Activated naive CD4-positive, alpha-beta T cell treated with anti-CD3 and anti-CD28 coated beads, Interleukin-2, amount 10 ng/mL, durations not matched to agents 7 days and 5 days (primary cell): ENCODE measurements at regions not wholly inside any gene's neighbourhood (a gene's known extent, or its start where the extent isn't known, plus 50 kb on each side); places are given as distances from the start of the nearest gene placed in this dataset.
A peak's percentile ranks its signal among the peaks of the same experiment; 100 is the strongest.
"Not testable (repeated sequence)": the region's sequence is repeated elsewhere in the genome, so short reads cannot be mapped to it uniquely, and the experiment has no call there.

ENCODE experiments used
- CTCF ChIA-PET: fragments of 350-600 bp; sonication (Branson Sonifier 250); formaldehyde crosslinking; loops from one replicate; lab custom pipeline; 2021; ENCODE audit warnings: antibody characterized with exemption; lab: Charles Lee
- DNase-seq: peaks from one replicate; pipeline ENCODE4 v3.0.0-alpha.2; 2020
- H3K27ac Mint-ChIP-seq: one replicate; pipeline ENCODE4 v1.8.0; 2021; ENCODE audit warnings: mild to moderate bottlenecking, moderate library complexity, mixed read lengths
- H3K27me3 Mint-ChIP-seq: one replicate; pipeline ENCODE4 v1.8.0; 2021; ENCODE audit warnings: mild to moderate bottlenecking, mixed read lengths
- H3K36me3 Mint-ChIP-seq: one replicate; pipeline ENCODE4 v1.8.0; 2021; ENCODE audit warnings: mixed read lengths
- H3K4me1 Mint-ChIP-seq: one replicate; pipeline ENCODE4 v1.8.0; 2021; ENCODE audit warnings: mixed read lengths
- H3K4me3 Mint-ChIP-seq: one replicate; pipeline ENCODE4 v1.8.0; 2021; ENCODE audit warnings: mild to moderate bottlenecking, moderate library complexity, mixed read lengths
- H3K9me3 Mint-ChIP-seq: one replicate; pipeline ENCODE4 v1.8.0; 2021; ENCODE audit warnings: mixed read lengths

- CTCF ChIA-PET = no interaction called here
- no peaks in the 10 kb centered on the region for H3K4me1 Mint-ChIP-seq
- H3K9me3 Mint-ChIP-seq = no peaks in the 10 kb centered on the region
- H3K27ac Mint-ChIP-seq = no peak overlapping the region
- no peak for DNase-seq
- no peak overlapping the region for H3K4me3 Mint-ChIP-seq
- no peaks in the 10 kb centered on the region for H3K36me3 Mint-ChIP-seq
- peaks cover 9% of the 10 kb centered on the region for H3K27me3 Mint-ChIP-seq
Observed at GRCh38 chr17:62154909-62155308, 89.8 kb upstream of the MED13 start.

- H3K27ac Mint-ChIP-seq = no peak overlapping the region
- H3K4me3 Mint-ChIP-seq = no peak overlapping the region
- H3K27me3 Mint-ChIP-seq = peaks cover 16% of the 10 kb centered on the region
- CTCF ChIA-PET = no interaction called here
- H3K4me1 Mint-ChIP-seq = no peaks in the 10 kb centered on the region
- no peak for DNase-seq
- no peaks in the 10 kb centered on the region for H3K36me3 Mint-ChIP-seq
- no peaks in the 10 kb centered on the region for H3K9me3 Mint-ChIP-seq
Observed at GRCh38 chr17:62150471-62150870, 85.4 kb upstream of the MED13 start.

GRCh38 chr17:62149961-62150360 is 84.9 kb upstream of the MED13 start:
- Mint-ChIP-seq H3K27me3 (peaks cover 16% of the 10 kb centered on the region), H3K27ac (no peak overlapping the region), H3K36me3 (no peaks in the 10 kb centered on the region), H3K4me1 (no peaks in the 10 kb centered on the region), H3K9me3 (no peaks in the 10 kb centered on the region), H3K4me3 (no peak overlapping the region)
- CTCF ChIA-PET = no interaction called here
- DNase-seq = no peak

DNA sequence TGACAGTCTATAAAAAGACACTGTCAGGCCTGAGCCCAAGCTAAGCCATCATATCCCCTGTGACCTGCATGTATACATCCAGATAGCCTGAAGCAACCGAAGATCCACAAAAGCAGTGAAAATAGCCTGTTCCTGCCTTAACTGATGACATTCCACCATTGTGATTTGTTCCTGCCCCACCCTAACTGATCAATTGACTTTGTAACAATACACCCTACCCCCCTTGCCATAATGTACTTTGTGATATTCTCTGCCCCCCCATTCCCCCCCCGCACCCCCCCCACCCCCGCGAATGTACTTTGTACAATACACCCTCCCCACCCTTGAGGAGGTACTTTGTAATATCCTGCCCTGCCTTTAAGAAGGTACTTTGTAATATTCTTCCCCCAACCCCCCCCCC is 82.2 kb upstream of the MED13 start:
- Mint-ChIP-seq H3K27ac (no peak overlapping the region), H3K9me3 (no peaks in the 10 kb centered on the region), H3K36me3 (no peaks in the 10 kb centered on the region), H3K4me1 (no peaks in the 10 kb centered on the region), H3K27me3 (peaks cover 13% of the 10 kb centered on the region), H3K4me3 (no peak overlapping the region)
- no peak for DNase-seq
- CTCF ChIA-PET = no interaction called here

DNA sequence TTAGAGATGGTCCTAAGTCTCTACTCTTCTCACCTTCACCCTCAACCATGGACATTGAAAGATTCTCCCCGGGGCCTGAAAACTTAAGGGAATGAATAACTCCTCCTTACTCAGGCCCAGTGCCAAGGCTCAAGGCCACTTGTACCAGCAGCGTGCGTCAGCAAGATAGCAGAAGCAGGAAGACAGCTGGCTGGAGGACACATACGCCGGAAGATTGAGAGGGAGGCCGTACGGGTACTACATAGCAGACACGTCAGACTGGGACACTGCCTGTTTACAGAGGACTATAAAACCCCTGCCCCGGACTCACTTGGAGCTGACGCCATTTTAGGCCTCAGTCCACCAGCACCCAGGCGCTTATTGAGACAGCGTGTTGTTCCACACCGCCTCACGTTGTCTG is 75.8 kb upstream of the MED13 start:
- H3K9me3 Mint-ChIP-seq = no peaks in the 10 kb centered on the region
- H3K4me3 Mint-ChIP-seq = no peak overlapping the region
- CTCF ChIA-PET = no interaction called here
- H3K4me1 Mint-ChIP-seq = peaks cover 4% of the 10 kb centered on the region
- DNase-seq = no peak
- H3K27ac Mint-ChIP-seq = peak overlapping the region; percentile 6
- peaks cover 52% of the 10 kb centered on the region for H3K27me3 Mint-ChIP-seq
- H3K36me3 Mint-ChIP-seq = no peaks in the 10 kb centered on the region

- Mint-ChIP-seq H3K4me3 (no peak overlapping the region), H3K27ac (no peak overlapping the region), H3K9me3 (no peaks in the 10 kb centered on the region), H3K36me3 (no peaks in the 10 kb centered on the region), H3K4me1 (peaks cover 4% of the 10 kb centered on the region), H3K27me3 (peaks cover 53% of the 10 kb centered on the region)
- CTCF ChIA-PET = no interaction called here
- no peak for DNase-seq
Observed at GRCh38 chr17:62140376-62140775, 75.3 kb upstream of the MED13 start.

- H3K27ac Mint-ChIP-seq, H3K36me3 Mint-ChIP-seq, H3K4me3 Mint-ChIP-seq, H3K9me3 Mint-ChIP-seq, H3K4me1 Mint-ChIP-seq, DNase-seq: not testable (repeated sequence)
- CTCF ChIA-PET = interaction anchor here (0.9 kb wide), 1 partner anchor 30 kb away, joined by 4 read pairs; no protein-coding TSS in a partner anchor
- peaks cover 53% of the 10 kb centered on the region for H3K27me3 Mint-ChIP-seq
Observed at GRCh38 chr17:62139690-62140354, 74.7 kb upstream of the MED13 start.

DNA sequence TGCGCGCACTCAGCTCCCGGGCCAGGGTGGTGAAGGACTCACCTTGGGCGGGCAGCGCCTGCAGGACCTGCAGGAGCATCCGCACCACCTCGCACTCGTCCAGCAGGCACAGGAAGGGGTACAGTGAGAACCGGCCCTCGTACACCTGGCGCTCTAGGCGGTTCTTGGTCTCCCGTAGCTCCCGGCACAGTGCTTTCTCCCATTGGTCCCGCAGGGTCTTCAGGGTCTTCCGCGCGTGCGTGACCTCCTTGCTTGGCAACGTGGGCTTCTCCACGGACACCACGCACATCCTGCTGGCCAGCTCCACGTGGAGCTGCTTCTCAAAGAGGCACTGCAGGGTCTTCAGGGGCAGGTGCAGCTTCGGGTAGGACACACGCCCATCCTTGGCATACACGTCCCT is 74.1 kb upstream of the MED13 start:
- Mint-ChIP-seq H3K9me3 (no peaks in the 10 kb centered on the region), H3K27me3 (peaks cover 56% of the 10 kb centered on the region), H3K4me1 (peaks cover 4% of the 10 kb centered on the region), H3K36me3 (no peaks in the 10 kb centered on the region), H3K4me3 (no peak overlapping the region), H3K27ac (no peak overlapping the region)
- no peak for DNase-seq
- CTCF ChIA-PET = interaction anchor here (0.9 kb wide), 1 partner anchor 29 kb away, joined by 4 read pairs; no protein-coding TSS in a partner anchor

GRCh38 chr17:62138676-62139121 is 73.6 kb upstream of the MED13 start:
- H3K36me3 Mint-ChIP-seq, H3K27ac Mint-ChIP-seq, H3K9me3 Mint-ChIP-seq, H3K4me1 Mint-ChIP-seq: not testable (repeated sequence)
- DNase-seq = peak; percentile 22
- CTCF ChIA-PET = interaction anchor here (0.6 kb wide), 1 partner anchor 755 kb away, joined by 4 read pairs; no protein-coding TSS in a partner anchor
- peaks cover 56% of the 10 kb centered on the region for H3K27me3 Mint-ChIP-seq
- H3K4me3 Mint-ChIP-seq = peak overlapping the region; percentile 41

GRCh38 chr17:62137734-62138624 is 72.9 kb upstream of the MED13 start:
- H3K4me1 Mint-ChIP-seq, H3K36me3 Mint-ChIP-seq, H3K27ac Mint-ChIP-seq, H3K9me3 Mint-ChIP-seq: not testable (repeated sequence)
- CTCF ChIA-PET = interaction anchor here (0.6 kb wide), 1 partner anchor 756 kb away, joined by 4 read pairs; no protein-coding TSS in a partner anchor
- Mint-ChIP-seq H3K4me3 (peak overlapping the region; percentile 41), H3K27me3 (peaks cover 53% of the 10 kb centered on the region)
- peak; percentile 50 for DNase-seq

DNA sequence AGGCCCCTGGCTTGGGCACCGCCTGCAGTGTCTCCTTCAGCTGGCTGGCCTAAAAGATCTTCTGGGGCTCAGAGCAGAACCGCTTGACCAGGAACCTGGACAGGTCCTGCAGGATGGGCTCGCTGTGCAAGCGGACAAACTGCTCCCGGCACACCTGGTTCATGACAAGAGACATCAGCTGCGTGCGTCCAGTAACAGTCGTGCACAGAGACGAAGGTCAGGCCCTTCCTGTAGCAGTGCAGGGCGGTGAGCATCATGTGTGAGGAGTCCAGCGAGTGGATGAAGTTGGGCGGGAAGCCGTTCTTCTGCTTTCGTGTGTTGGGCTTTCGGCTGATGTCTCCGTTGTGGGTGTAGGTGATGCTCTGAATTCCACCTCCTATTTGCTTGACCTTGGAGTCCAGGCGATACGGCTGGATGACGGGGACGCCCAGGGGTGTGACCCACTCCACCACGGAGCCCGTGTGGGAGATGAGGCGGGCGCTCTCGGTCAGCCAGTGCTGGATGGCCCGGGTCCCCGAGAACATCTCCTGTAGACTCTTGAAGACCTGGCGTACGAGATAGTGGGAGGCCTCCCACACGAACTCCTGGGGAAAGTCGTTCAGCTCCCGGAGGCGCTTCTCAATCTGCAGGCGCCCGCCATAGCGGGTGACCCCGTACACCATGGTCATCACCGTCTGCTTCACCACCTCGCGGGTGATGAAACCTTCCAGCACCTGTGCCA is 72.1 kb upstream of the MED13 start:
- H3K27ac Mint-ChIP-seq, H3K4me1 Mint-ChIP-seq, DNase-seq, H3K9me3 Mint-ChIP-seq, H3K36me3 Mint-ChIP-seq, CTCF ChIA-PET: not testable (repeated sequence)
- Mint-ChIP-seq H3K27me3 (peaks cover 56% of the 10 kb centered on the region), H3K4me3 (peak overlapping the region; percentile 23)

DNA sequence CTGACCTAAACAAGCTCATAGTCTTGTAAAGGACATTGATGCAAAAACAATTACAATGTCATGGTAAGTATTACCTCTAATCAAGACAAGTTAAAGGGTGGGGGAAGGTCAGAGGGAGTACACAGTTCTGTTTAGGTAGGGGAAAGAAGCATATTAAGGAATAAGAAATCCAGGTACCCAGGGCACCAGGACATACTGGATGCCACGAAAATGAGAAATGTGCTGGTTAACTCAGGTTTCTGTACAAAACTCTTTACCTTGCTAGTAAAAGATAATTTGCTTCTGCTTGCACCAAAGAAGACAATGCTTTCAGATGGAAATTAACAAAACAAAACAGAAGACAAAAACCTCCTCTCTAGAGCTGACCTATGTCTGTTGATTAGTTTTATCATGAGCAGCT is 70.7 kb upstream of the MED13 start:
- H3K27ac Mint-ChIP-seq = no peak overlapping the region
- H3K4me3 Mint-ChIP-seq = no peak overlapping the region
- peaks cover 63% of the 10 kb centered on the region for H3K27me3 Mint-ChIP-seq

DNA sequence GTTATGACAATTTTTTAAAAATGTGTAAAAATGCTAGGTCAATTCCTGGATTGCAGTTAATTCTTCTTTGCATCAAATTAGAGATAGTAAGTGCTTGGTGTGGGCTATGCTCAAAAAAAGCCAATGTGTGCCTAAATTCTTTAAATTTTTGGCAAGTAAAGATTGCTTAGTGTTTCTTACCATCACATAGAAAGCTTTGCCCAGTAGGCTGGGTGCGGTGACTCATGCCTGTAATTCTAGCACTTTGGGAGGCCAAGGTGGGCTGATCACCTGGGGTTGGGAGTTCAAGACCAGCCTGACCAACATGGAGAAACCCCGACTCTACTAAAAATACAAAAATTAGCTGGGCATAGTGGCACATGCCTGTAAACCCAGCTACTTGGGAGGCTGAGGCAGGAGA is 70.0 kb upstream of the MED13 start:
- H3K36me3 Mint-ChIP-seq = not testable (repeated sequence)
- H3K27me3 Mint-ChIP-seq = peaks cover 58% of the 10 kb centered on the region

More for the DNA sequence above, 70.7 kb upstream of the MED13 start:
- Mint-ChIP-seq H3K36me3 (no peaks in the 10 kb centered on the region), H3K4me1 (peaks cover 4% of the 10 kb centered on the region), H3K9me3 (no peaks in the 10 kb centered on the region)
- no peak for DNase-seq
- CTCF ChIA-PET = interaction anchor here (0.6 kb wide), 1 partner anchor 84 kb away, joined by 3 read pairs; no protein-coding TSS in a partner anchor

GRCh38 chr17:62134397-62134796 is 69.3 kb upstream of the MED13 start:
- peaks cover 4% of the 10 kb centered on the region for H3K4me1 Mint-ChIP-seq
- H3K9me3 Mint-ChIP-seq = no peaks in the 10 kb centered on the region
- peaks cover 54% of the 10 kb centered on the region for H3K27me3 Mint-ChIP-seq
- H3K27ac Mint-ChIP-seq = no peak overlapping the region
- H3K4me3 Mint-ChIP-seq = no peak overlapping the region
- CTCF ChIA-PET = no interaction called here
- no peaks in the 10 kb centered on the region for H3K36me3 Mint-ChIP-seq
- DNase-seq = no peak

More for the DNA sequence above, 70.0 kb upstream of the MED13 start:
- not testable (repeated sequence) for DNase-seq, H3K4me1 Mint-ChIP-seq, H3K4me3 Mint-ChIP-seq, H3K27ac Mint-ChIP-seq, H3K9me3 Mint-ChIP-seq
- CTCF ChIA-PET = interaction anchor here (0.6 kb wide), 1 partner anchor 85 kb away, joined by 3 read pairs; no protein-coding TSS in a partner anchor
